ENCODE measurements at regions not wholly inside any gene's neighbourhood (a gene's known extent, or its start where the extent isn't known, plus 50 kb on each side); places are given as distances from the start of the nearest gene placed in this dataset.

DNA sequence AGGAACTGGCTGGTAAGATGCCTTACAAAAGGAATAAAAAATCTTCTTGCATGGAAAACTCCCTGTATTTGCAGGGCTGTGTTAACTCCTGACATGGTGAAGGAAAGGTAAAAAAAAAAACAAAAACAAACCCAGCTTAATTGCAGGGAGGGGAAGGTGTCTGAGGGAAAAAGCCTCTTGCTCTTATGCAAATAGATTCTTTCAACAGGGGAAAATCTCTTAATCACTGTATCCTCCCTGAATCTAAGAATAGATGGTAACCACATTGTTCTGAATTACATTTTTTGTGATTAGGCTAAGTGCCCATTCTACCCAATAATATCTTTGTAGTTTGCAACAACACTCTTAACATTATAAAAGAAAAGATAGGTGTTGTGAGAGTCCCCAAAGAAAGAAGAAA is 172.6 kb downstream of the RBM46 start:
- H3K27me3 ChIP-seq (ENCODE audit: insufficient read depth, low read depth, low read length), result no peaks in the 10 kb centered on the region
- H3K4me3 ChIP-seq (ENCODE audit: low read length), result no peak overlapping the region
- H3K9me3 ChIP-seq (ENCODE audit: low read length), result no peaks in the 10 kb centered on the region
- TF ChIP-seq SMC3 (conservative IDR thresholded peaks at IDR 0.05; ENCODE audit: poor library complexity), result no peak
- TF ChIP-seq RAD21 (conservative IDR thresholded peaks at IDR 0.05), result no peak
- TF ChIP-seq EP300 (conservative IDR thresholded peaks at IDR 0.05; ENCODE audit: poor library complexity, severe bottlenecking), result no peak
- no peak for TF ChIP-seq MXI1 (conservative IDR thresholded peaks at IDR 0.05; ENCODE audit: poor library complexity, severe bottlenecking)
- TF ChIP-seq POLR2AphosphoS5 (IDR thresholded peaks at IDR 0.05), result no peak
- TF ChIP-seq, protein P1, sequence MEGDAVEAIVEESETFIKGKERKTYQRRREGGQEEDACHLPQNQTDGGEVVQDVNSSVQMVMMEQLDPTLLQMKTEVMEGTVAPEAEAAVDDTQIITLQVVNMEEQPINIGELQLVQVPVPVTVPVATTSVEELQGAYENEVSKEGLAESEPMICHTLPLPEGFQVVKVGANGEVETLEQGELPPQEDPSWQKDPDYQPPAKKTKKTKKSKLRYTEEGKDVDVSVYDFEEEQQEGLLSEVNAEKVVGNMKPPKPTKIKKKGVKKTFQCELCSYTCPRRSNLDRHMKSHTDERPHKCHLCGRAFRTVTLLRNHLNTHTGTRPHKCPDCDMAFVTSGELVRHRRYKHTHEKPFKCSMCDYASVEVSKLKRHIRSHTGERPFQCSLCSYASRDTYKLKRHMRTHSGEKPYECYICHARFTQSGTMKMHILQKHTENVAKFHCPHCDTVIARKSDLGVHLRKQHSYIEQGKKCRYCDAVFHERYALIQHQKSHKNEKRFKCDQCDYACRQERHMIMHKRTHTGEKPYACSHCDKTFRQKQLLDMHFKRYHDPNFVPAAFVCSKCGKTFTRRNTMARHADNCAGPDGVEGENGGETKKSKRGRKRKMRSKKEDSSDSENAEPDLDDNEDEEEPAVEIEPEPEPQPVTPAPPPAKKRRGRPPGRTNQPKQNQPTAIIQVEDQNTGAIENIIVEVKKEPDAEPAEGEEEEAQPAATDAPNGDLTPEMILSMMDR (IDR thresholded peaks at IDR 0.05; ENCODE audit: poor library complexity, severe bottlenecking), result no peak
- no peak for TF ChIP-seq EZH2 (IDR thresholded peaks at IDR 0.05; ENCODE audit: borderline replicate concordance, insufficient read depth, low read length, poor library complexity, severe bottlenecking)
- TF ChIP-seq, protein P2, sequence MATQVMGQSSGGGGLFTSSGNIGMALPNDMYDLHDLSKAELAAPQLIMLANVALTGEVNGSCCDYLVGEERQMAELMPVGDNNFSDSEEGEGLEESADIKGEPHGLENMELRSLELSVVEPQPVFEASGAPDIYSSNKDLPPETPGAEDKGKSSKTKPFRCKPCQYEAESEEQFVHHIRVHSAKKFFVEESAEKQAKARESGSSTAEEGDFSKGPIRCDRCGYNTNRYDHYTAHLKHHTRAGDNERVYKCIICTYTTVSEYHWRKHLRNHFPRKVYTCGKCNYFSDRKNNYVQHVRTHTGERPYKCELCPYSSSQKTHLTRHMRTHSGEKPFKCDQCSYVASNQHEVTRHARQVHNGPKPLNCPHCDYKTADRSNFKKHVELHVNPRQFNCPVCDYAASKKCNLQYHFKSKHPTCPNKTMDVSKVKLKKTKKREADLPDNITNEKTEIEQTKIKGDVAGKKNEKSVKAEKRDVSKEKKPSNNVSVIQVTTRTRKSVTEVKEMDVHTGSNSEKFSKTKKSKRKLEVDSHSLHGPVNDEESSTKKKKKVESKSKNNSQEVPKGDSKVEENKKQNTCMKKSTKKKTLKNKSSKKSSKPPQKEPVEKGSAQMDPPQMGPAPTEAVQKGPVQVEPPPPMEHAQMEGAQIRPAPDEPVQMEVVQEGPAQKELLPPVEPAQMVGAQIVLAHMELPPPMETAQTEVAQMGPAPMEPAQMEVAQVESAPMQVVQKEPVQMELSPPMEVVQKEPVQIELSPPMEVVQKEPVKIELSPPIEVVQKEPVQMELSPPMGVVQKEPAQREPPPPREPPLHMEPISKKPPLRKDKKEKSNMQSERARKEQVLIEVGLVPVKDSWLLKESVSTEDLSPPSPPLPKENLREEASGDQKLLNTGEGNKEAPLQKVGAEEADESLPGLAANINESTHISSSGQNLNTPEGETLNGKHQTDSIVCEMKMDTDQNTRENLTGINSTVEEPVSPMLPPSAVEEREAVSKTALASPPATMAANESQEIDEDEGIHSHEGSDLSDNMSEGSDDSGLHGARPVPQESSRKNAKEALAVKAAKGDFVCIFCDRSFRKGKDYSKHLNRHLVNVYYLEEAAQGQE (IDR thresholded peaks at IDR 0.05; ENCODE audit: borderline replicate concordance), result no peak
- no peak for TF ChIP-seq TAF1 (IDR thresholded peaks at IDR 0.05; ENCODE audit: low read depth)
- no peaks in the 10 kb centered on the region for H3K36me3 ChIP-seq (ENCODE audit: insufficient read depth, low read length)
- no peak overlapping the region for H2AFZ ChIP-seq (ENCODE audit: low read depth, low read length)
- H3F3A ChIP-seq (ENCODE audit: insufficient read depth, low read length, poor library complexity, severe bottlenecking), result no peaks in the 10 kb centered on the region
- H3K4me2 ChIP-seq (ENCODE audit: low read length), result no peak overlapping the region
- no peak overlapping the region for H3K27ac ChIP-seq (ENCODE audit: low read length)
- H4K20me1 ChIP-seq (ENCODE audit: insufficient read depth), result no peaks in the 10 kb centered on the region
- no peak overlapping the region for H3K9ac ChIP-seq (ENCODE audit: low read length)
- no peaks in the 10 kb centered on the region for H3K9me2 ChIP-seq (ENCODE audit: insufficient read depth, low read length)
- no peaks in the 10 kb centered on the region for H3K79me2 ChIP-seq (replicated peaks; ENCODE audit: insufficient read depth, low read length)

DNA sequence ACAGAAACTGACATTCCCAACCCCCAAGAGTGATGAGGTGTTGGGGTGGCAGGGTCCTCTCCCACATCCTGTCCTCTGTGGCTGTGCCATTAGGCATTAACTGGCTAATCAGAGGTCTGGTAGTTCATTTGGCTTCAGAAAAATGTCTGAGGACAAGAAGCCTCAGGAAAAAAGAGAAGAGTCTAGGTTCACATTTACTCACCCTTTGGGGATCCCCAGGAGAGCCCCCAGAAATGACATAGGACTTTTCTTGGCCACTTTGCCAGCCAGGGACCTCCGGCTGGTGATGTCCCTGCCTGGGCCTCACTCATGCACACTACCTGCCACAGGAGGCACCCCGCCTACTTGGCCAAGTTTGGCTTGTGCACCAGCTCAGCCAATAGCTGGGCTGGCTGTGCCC is 173.0 kb downstream of the RBM46 start:
- Histone ChIP-seq H3K27ac (ENCODE audit: low read length) (no peak overlapping the region), H3F3A (ENCODE audit: insufficient read depth, low read length, poor library complexity, severe bottlenecking) (no peaks in the 10 kb centered on the region), H4K20me1 (ENCODE audit: insufficient read depth) (no peaks in the 10 kb centered on the region), H3K9ac (ENCODE audit: low read length) (no peak overlapping the region), H3K4me3 (ENCODE audit: low read length) (no peak overlapping the region), H3K36me3 (ENCODE audit: insufficient read depth, low read length) (no peaks in the 10 kb centered on the region), H3K79me2 (replicated peaks; ENCODE audit: insufficient read depth, low read length) (no peaks in the 10 kb centered on the region), H3K9me3 (ENCODE audit: low read length) (no peaks in the 10 kb centered on the region), H3K4me2 (ENCODE audit: low read length) (no peak overlapping the region), H3K27me3 (ENCODE audit: insufficient read depth, low read depth, low read length) (no peaks in the 10 kb centered on the region), H2AFZ (ENCODE audit: low read depth, low read length) (no peak overlapping the region), H3K9me2 (ENCODE audit: insufficient read depth, low read length) (no peaks in the 10 kb centered on the region)
- TF ChIP-seq, protein P2 (IDR thresholded peaks at IDR 0.05; ENCODE audit: borderline replicate concordance), result no peak
